ENCODE measurements at regions not wholly inside any gene's neighbourhood (a gene's known extent, or its start where the extent isn't known, plus 50 kb on each side); places are given as distances from the start of the nearest gene placed in this dataset.

GRCh38 chr5:58294598-58295305 is 165.1 kb downstream of the PLK2 start:
- no peak for TF ChIP-seq CTCF (IDR thresholded peaks at IDR 0.05)

DNA sequence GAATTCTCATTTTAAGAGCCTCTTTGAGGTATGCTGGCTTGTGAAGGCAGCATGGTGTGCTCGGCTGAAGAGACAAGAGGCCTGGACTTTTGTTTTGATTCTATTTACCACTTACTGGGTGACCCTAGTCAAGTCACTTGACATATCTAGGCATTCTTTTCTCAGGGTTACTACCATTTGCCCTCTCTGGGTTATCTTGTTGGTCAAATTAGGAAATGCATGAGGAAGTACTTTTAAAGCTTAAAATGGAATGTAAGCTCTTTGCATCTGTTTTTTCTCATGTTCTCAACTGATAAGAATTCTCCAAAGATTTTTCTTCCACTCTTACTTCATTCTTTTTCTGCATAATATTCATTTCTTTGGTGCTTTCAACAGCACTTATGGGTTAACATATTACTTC is 173.1 kb downstream of the PLK2 start:
- no peak for TF ChIP-seq CTCF (IDR thresholded peaks at IDR 0.05)

- no peak for TF ChIP-seq CTCF (IDR thresholded peaks at IDR 0.05)
Measured at GRCh38 chr5:58285900-58286299, 174.0 kb downstream of the PLK2 start.

GRCh38 chr5:58284886-58285285 is 175.0 kb downstream of the PLK2 start:
- TF ChIP-seq CTCF (IDR thresholded peaks at IDR 0.05): no peak

DNA sequence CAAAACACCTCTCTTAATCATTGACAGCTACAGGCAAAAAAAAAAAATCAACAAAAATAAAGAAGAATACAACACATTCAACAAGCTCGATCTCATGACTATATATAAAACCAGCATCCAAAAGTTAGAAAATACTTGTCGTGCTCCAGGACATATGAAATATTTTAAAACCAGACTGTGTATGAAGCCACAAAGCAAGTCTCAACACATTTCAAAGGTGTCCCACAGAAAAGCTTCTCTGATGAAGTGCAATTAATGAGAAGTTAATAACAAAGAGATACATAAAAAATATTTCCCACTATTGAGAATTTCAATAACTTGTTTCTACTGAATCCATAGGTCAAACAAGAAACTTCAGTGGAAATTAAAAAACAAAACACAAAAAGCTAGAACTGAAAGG is 178.7 kb downstream of the PLK2 start:
- no peak for TF ChIP-seq CTCF (IDR thresholded peaks at IDR 0.05)

GRCh38 chr5:58279259-58279658 is 180.6 kb downstream of the PLK2 start:
- no peak for TF ChIP-seq CTCF (IDR thresholded peaks at IDR 0.05)

- TF ChIP-seq CTCF (IDR thresholded peaks at IDR 0.05): no peak
Measured at GRCh38 chr5:58276431-58276830, 183.5 kb downstream of the PLK2 start.

- TF ChIP-seq CTCF (IDR thresholded peaks at IDR 0.05): no peak
Measured at GRCh38 chr5:58275516-58275915, 184.4 kb downstream of the PLK2 start.
